Esophagus squamous epithelium (tissue), 5 donors: ENCODE measurements at regions not wholly inside any gene's neighbourhood (a gene's known extent, or its start where the extent isn't known, plus 50 kb on each side); places are given as distances from the start of the nearest gene placed in this dataset.

ENCODE experiments used
- DNase-seq: peaks from one replicate; lab custom pipeline; 2025; lab: John Stamatoyannopoulos, UW
- H3K27ac ChIP-seq, 4 donors: fragments of 200-600 bp; sonication (generic); one replicate each; pipeline ENCODE4 v1.5.1; 2016 to 2019; ENCODE audit warnings: mild to moderate bottlenecking in 1 of 4
- H3K27me3 ChIP-seq, 4 donors: fragments of 200-600 bp; sonication (generic); 1 replicate in 3 of 4; 2 replicates in 1 of 4; pipeline versions ENCODE4 v1.5.1 to v1.6.0; 2017 to 2021; ENCODE audit warnings: antibody characterized with exemption in 1 of 4
- H3K36me3 ChIP-seq, 3 donors: fragments of 200-600 bp; sonication (generic); one replicate each; pipeline ENCODE4 v1.5.1; 2016 to 2019
- H3K4me1 ChIP-seq, 3 donors: fragments of 200-600 bp; sonication (generic); one replicate each; pipeline ENCODE4 v1.5.1; 2017 to 2019
- H3K4me3 ChIP-seq, 4 donors: fragments of 200-600 bp; sonication (generic); 1 replicate in 3 of 4; 2 replicates in 1 of 4; pipeline ENCODE4 v1.5.1; 2016 to 2019; ENCODE audit warnings: mild to moderate bottlenecking in 2 of 4, moderate library complexity in 1 of 4
- H3K9me3 ChIP-seq, 3 donors: fragments of 200-600 bp; sonication (generic); one replicate each; pipeline ENCODE4 v1.5.1; 2016 to 2019
- CTCF ChIP-seq, 6 experiments: fragments of 450-650 bp in 4 of 6; fragments of 200-600 bp in 2 of 6; sonication (generic) in 2 of 6; IDR thresholded peaks; one replicate each; pipeline ENCODE4 v1.5.1; 2016 to 2019; ENCODE audit warnings: antibody characterized with exemption in 6 of 6, mild to moderate bottlenecking in 4 of 6, moderate library complexity in 4 of 6
- POLR2A ChIP-seq, 4 donors: fragments of 450-650 bp; IDR thresholded peaks; one replicate each; pipeline ENCODE4 v1.6.1; 2017; ENCODE audit warnings: antibody characterized with exemption in 4 of 4, mild to moderate bottlenecking in 4 of 4, moderate library complexity in 3 of 4
- WGBS, 2 donors: methylation state at CpG; one replicate each; pipeline ENCODE4 v1.1.5; 2018; 5-methylcytosine and 5-hydroxymethylcytosine counted together
- intact Hi-C: fragments of 100-400 bp; cut with DNase I; formaldehyde crosslinking; loops from one replicate; pipeline ENCODE4 v1.15.0; 2022
- donor health status: DM: yes; HTN: yes; CAD: no.

- no peaks in the 10 kb centered on the region for H3K9me3 ChIP-seq
- H3K4me1 ChIP-seq: no peaks in the 10 kb centered on the region
- intact Hi-C loops: no loop called here
- WGBS, 2 donors: 86 to 90% methylated on average over 10 to 11 of the region's 13 CpGs
- DNase-seq: no peak
- no peak overlapping the region for H3K27ac ChIP-seq
- no peaks in the 10 kb centered on the region for H3K36me3 ChIP-seq
- TF ChIP-seq POLR2A (IDR thresholded peaks at IDR 0.05) (no peak), CTCF (IDR thresholded peaks at IDR 0.05) (no peak)
- no peak overlapping the region for H3K4me3 ChIP-seq
- peaks cover 0 to 14% (median 0%) of the 10 kb centered on the region in 4 donors for H3K27me3 ChIP-seq
These were observed 153.0 kb upstream of the CIBAR2 start for GRCh38 chr16:85265161-85265784.

GRCh38 chr16:85265810-85266209 lies 153.5 kb upstream of the CIBAR2 start:
- intact Hi-C loops: no loop called here
- TF ChIP-seq POLR2A (IDR thresholded peaks at IDR 0.05): no peak
- TF ChIP-seq CTCF (IDR thresholded peaks at IDR 0.05): no peak
- Histone ChIP-seq H3K36me3 (no peaks in the 10 kb centered on the region), H3K9me3 (no peaks in the 10 kb centered on the region), H3K27ac (no peak overlapping the region), H3K27me3 (peaks cover 0 to 10% (median 0%) of the 10 kb centered on the region in 4 donors), H3K4me3 (no peak overlapping the region), H3K4me1 (no peaks in the 10 kb centered on the region)
- no peak for DNase-seq
- WGBS, 2 donors: 81 to 100% methylated on average over 2 to 7 of the region's 11 CpGs

GRCh38 chr16:85266857-85267256 lies 154.6 kb upstream of the CIBAR2 start:
- no peaks in the 10 kb centered on the region for H3K9me3 ChIP-seq
- H3K36me3 ChIP-seq: no peaks in the 10 kb centered on the region
- H3K27ac ChIP-seq: no peak overlapping the region
- no peak for DNase-seq
- TF ChIP-seq CTCF (IDR thresholded peaks at IDR 0.05) (no peak), POLR2A (IDR thresholded peaks at IDR 0.05) (no peak)
- WGBS, 2 donors: 74 to 77% methylated on average over 12 of the region's 18 CpGs
- peaks cover 0 to 3% (median 0%) of the 10 kb centered on the region in 4 donors for H3K27me3 ChIP-seq
- H3K4me1 ChIP-seq: no peaks in the 10 kb centered on the region
- intact Hi-C loops: no loop called here
- H3K4me3 ChIP-seq: no peak overlapping the region

GRCh38 chr16:85267414-85267945 lies 155.2 kb upstream of the CIBAR2 start:
- H3K27ac ChIP-seq: no peak overlapping the region
- TF ChIP-seq POLR2A (IDR thresholded peaks at IDR 0.05): no peak
- TF ChIP-seq CTCF (IDR thresholded peaks at IDR 0.05): no peak
- H3K4me1 ChIP-seq: no peaks in the 10 kb centered on the region
- H3K27me3 ChIP-seq: no peaks in the 10 kb centered on the region
- intact Hi-C loops: no loop called here
- DNase-seq: no peak
- H3K36me3 ChIP-seq: no peaks in the 10 kb centered on the region
- H3K9me3 ChIP-seq: no peaks in the 10 kb centered on the region
- WGBS, 2 donors: 85 to 88% methylated on average over 10 of the region's 10 CpGs
- no peak overlapping the region for H3K4me3 ChIP-seq

- Histone ChIP-seq H3K4me3 (no peak overlapping the region), H3K9me3 (no peaks in the 10 kb centered on the region), H3K27me3 (no peaks in the 10 kb centered on the region), H3K36me3 (no peaks in the 10 kb centered on the region), H3K27ac (no peak overlapping the region), H3K4me1 (no peaks in the 10 kb centered on the region)
- intact Hi-C loops: no loop called here
- no peak for DNase-seq
- no peak for TF ChIP-seq POLR2A (IDR thresholded peaks at IDR 0.05)
- no peak for TF ChIP-seq CTCF (IDR thresholded peaks at IDR 0.05)
- WGBS, 2 donors: 74 to 77% methylated on average over 9 of the region's 9 CpGs
These were observed 156.9 kb upstream of the CIBAR2 start for GRCh38 chr16:85269165-85269564.
